ENCODE measurements at regions not wholly inside any gene's neighbourhood (a gene's known extent, or its start where the extent isn't known, plus 50 kb on each side); places are given as distances from the start of the nearest gene placed in this dataset.
A peak's percentile ranks its signal among the peaks of the same experiment; 100 is the strongest.

DNA sequence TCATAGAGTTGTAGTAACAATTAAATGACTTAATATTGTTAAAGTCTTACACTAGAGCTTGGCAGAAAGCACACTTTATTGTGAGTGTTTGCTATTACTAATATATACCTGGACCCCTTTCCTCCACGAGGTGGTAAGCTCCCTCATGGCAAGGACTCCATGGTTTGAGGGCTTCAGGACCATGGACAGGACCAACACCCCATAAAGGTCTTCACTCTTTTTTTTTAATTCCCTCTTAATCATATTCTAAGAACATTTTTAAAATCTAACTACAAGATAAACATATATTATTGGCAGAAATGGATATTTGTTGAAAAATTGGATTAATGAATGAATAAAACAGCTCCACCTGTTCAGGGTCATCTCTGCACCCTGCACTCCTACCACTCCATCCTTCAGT, 154.5 kb downstream of the CBLN1 start:
- no peak for DNase-seq (ENCODE audit: low read depth)

DNA sequence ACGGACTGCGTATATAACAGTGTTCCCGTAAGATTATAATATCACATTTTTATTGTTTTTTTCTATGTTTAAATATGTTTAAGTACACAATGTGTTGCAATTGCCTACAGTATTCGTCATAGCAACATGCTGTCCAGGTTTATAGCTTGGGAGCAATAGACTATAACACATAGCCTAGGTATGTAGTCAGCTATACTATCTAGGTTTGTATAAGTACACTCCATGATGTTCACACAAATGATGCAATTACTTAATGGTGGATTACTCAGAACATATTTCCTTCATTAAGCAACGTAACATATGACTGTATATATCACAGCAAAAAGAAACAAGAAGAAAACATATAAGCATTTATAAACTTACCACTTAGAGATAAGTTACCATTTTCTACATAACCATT, 160.0 kb downstream of the CBLN1 start:
- no peak for DNase-seq (ENCODE audit: low read depth)

DNA sequence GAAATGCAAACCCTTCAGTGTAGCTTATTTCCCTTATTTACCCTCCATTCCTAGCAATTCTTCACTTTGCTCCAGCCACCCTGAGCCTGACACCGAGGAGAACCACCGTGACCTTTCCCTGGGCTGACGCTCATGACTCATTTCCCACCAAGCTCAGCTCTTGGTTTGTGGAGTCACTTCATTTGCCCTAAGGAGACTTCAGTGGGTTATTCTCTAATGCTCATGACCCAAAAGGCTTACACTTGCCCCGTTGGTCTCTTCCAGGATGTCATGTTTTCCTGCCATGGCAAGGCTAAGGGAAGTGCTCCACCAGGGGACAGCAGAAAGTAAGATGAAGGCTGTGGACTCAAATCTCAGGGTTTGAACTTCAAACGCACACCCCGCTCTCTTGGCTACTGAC, 161.0 kb downstream of the CBLN1 start:
- no peak for DNase-seq (ENCODE audit: low read depth)

DNA sequence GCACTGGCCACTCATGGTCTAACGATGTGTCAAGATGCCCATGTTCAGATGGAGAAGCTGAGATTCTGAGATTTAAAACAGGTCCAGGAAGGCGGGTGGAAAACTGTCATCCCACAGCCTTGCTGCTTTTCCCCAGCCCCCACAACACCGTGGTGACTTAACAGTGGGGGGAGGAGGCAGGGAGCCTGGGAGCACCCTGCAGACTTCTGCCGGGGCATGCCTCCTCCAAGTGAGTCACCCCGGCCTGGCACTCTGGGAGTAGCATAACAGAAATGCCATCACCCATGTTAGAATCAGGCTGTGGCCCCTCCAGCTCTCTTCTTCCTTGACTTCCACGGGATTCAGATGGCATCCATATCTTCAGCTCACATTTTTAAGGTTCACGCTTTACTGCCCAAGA, 164.8 kb downstream of the CBLN1 start:
- no peak for DNase-seq (ENCODE audit: low read depth)

DNA sequence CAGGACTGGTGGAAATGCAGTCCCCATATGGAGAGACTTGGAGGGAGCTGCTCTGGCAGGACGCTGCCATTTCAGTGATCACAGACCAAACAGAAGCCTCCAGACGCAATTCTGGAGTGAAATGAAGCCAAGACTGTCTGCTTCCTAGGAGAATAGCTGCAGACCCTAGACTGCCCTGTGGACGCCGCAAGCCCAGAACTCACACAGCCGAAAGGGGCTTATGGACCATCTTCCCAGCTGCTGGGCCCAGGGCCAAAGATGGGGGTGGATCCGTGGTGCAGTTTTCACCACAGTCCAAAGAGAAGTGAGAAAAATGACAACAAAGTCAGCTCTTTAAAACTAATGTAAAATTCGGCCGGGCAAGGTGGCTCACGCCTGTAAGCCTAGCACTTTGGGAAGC, 165.7 kb downstream of the CBLN1 start:
- no peak for DNase-seq (ENCODE audit: low read depth)

DNA sequence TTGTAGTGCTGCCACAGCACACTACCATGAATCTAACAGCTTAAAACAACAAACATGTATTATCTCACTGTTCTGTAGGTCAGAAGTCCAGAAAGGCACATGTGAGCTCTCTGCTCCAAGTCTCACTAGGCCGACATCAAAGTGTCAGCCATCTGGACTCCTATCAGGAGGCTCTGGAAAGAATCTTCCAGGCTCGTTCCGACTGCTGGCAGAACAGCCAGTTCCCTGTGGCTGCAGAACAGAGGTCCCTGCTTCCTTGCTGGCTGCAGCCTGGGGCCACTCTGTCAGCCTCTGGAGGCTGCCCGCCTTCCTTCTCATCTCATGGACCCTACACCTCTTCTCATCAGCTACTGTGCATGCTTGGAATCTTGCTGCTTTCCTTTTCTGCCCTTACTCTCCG, 168.9 kb downstream of the CBLN1 start:
- no peak for DNase-seq (ENCODE audit: low read depth)

DNA sequence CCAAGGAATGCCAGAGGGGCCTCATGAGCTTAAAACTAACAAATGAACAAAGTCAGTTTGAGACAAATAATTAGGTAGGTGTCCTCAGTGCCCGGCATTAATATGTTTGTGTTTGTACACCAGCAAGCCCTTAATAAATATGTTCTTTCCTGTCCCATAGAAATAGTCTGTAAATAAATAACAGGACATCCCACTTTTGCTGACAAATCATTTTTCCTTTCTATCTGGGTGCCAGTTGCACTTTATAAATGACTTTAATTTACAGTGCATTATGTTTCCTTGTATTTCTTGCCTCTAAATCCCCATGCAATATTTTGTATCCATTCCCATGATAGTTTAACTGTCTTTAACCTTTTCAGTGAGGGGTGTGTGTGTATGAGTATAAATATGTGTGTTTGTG, 170.3 kb downstream of the CBLN1 start:
- no peak for DNase-seq (ENCODE audit: low read depth)

DNA sequence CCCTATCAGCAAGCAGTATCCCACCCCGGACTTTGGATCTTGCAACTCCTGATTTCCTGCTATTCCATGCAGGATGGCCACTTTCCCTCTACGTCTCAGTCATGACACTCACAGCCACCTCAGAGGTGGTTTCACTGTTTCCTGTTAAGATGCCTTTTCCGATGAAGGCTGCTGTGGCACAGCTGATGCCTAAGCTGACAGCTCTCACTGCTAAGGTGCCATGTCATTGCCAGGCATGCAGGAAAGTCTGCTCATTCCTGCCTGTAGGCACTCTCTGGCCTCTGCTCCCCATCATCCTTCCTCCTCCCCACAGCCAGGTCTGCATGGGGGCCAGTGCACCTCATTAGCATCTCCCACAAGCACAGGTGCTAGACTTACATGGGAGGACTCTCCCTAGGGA, 173.0 kb downstream of the CBLN1 start:
- no peak for DNase-seq (ENCODE audit: low read depth)

DNA sequence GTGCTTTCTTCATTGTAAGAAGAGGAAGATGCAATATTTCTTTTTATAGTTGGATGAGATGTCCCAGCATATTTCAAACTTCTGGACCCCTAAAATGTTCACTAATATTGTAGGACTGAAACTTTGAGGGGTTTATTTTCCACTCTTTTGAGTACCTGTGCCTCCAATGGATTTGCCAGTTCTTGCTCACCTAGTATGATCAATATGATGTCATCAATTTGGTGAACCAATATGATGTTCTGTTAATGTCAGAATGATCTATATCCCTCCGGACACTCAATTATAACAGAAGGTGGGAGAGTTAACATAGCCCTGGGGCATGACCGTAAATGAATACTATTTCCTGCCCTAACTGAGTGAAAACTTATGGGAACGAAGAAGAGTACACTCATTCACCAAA, 178.3 kb downstream of the CBLN1 start:
- no peak for DNase-seq (ENCODE audit: low read depth)

DNA sequence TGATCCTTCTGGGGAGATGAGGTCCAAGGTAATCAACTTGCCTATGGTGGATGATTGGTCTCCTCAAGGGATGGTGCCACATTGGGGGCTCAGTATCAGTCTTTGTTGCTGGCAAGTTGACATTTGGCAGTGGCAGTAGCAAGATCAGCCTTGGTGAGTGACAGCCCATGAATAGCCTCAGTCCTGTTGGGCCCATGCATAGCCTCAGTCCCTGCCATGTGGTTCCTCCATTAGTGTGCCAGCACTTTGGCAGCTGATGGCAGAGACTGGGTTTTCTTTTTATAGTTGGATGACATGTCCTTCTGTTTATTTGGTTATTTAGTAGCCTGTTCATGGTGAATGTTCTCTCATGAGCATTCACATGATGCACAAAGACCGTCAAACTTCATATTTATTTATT, 179.6 kb downstream of the CBLN1 start:
- DNase-seq (ENCODE audit: low read depth) = no peak

DNA sequence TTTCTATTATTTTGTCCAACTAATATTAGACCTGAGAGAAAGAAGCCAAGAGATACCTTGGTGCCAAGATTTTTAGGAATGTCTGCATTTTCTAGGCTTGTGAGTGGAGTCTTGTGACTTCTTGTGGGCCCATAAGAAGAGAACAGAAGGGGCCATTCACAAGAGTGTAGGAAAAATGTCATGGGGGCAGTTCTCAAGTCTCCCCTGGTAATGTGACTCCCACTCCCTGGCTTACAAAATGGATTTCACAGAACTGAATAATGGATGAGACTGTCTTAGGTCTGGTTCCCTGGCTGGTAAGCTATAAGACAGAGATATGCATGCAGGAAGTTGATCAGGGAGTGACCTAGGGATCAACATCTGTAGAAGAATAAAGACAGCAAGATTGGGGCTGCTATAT, 181.3 kb downstream of the CBLN1 start:
- DNase-seq (ENCODE audit: low read depth) = no peak

DNA sequence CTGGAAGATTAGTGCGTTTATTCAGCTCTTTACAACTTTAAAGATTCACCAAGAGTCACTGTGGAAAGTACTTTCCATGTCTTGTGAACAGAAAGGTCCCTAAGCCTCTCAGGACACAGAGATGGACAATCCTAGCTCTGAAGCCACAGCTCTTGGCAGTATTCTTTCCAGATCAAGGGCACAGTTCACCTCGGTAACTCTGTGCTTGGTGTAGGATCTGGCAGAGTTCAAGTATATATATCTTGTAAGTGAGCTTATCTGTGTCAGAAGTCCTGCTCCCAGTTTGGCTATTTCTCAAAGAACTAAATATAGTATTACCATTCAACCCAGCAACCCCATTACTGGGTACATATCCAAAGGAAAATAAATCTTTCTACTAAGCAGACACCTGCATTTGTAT, 183.7 kb downstream of the CBLN1 start:
- DNase-seq (ENCODE audit: low read depth) = no peak

DNA sequence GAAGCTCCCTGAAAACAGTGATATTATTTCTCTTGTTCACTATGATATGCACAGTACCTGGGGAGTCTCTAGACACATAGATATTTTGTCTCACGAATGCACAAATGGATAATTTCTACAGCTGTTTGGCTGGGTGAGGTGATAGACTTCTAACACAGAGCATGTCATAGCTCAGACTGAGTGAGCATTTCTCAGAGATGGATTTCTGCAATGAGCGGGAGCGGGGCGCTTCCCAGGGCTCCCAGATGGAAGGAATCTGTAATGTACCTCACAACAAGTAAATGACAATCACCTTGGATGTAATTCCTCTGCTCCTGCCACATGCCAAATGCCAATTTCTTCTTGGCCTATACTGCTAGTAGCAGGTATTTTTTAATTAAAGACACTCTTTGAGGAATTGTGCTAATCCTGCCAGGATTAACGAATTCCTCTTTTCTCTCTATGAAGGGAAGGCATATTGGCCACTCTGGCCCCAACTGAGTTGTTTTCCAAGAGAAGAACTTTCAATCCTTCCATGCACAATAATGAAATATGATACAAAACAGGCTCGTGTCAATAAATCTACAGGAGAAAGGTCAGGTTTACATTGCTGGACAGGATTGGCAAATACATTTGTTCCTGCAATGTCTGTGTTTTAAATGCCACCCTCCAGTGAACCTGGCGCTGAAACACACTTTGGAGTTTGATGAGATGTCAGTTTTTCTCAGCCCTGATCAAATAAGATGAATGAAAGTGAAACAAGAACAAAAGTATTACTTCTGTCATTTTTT, 185.3 kb downstream of the CBLN1 start:
- no peak for DNase-seq (ENCODE audit: low read depth)

DNA sequence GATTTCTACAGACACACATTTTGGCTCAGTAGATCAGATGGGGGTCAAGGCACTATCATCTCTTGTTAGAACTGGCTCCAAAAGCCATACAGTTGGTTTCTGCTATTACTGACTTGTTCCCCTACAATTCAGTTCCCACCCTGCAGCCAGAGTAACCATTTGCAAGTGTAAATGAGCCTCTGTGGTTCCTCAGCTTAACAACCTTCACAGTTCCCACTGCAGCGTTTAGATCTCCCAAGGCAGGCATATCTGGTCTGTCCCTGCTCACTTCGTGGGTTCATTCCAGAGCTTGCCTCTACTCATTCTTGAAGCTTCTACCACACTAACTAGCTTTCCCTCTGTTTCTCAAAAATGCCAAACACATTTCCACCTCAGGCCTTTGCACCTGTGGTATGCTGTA, 186.1 kb downstream of the CBLN1 start:
- no peak for DNase-seq (ENCODE audit: low read depth)

DNA sequence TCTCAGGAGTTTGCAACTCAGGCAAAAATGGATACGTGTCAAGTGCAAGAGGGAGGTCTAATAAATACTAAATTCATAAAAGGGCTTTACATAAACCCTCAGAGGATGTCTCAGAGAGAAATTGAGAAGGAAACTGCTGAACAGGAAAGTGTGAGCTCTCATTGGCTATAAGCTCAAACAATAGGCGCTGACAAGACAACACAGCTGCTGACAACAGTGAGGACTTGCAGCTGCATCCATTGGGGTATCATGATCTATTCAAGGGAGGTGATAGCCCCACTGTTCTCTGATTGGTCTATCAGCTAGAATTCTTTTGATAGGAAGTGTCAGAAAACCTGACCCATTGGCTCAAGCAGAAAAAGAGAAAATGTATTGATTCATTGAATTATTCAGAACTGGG, 187.2 kb downstream of the CBLN1 start:
- DNase-seq (ENCODE audit: low read depth) = no peak

DNA sequence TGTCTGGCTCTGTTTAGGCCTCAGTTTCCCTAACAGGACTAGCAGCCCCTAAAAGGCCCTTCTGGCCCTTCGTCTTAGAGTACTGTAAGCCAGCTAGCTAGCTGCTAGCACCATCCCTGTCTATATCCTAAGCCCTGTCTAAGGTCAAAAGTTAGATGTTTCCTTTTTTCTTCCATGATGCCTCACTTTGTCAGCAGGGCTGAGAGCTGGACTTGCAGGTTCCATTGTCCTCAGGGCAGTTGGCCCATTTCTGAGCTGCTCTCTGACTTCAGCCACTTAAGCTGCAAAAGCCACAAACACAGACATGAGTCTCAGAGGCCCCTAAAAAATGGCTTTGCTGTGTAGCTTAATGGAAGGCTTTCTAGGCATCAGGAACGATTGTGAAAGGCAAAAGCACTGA, 187.7 kb downstream of the CBLN1 start:
- DNase-seq (ENCODE audit: low read depth) = no peak

DNA sequence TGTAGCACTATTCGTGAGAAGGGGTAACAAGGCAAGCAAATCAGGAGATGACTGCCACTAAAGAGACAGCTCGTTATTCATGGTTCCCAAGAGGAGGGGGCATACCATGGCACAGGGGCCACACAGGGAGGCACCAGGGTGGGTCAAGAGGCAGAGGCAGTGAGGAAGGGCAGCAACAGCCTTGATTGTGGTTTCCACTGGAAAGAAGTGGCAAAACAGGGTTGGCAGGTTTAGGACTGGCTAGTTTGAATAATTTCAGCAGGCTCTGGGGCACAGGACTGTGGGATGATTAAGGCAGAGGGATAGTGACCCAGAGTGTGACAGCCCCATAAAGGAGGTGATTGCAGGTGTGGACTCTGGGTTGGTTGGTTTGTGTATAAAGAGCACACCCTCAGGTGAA, 188.9 kb downstream of the CBLN1 start:
- no peak for DNase-seq (ENCODE audit: low read depth)

DNA sequence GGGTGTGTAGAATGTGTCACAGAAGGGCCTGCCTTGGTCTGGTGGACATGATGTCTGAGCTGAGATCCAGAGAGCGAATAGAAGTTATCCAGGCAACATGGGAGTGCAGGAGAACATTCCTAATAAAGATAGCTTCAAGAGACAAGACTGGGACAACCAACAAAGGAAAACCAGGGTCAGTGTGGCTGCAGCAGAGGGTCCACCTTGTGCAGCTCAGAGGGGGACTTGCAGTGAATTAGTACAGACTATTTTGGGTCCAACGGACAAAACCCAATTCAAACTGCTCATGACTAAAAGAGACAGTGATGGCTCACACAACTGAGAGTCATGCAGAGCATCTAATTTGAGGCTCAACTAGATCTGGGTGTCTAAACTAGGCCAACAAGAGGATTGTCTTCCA, 192.1 kb downstream of the CBLN1 start:
- DNase-seq (ENCODE audit: low read depth) = no peak

DNA sequence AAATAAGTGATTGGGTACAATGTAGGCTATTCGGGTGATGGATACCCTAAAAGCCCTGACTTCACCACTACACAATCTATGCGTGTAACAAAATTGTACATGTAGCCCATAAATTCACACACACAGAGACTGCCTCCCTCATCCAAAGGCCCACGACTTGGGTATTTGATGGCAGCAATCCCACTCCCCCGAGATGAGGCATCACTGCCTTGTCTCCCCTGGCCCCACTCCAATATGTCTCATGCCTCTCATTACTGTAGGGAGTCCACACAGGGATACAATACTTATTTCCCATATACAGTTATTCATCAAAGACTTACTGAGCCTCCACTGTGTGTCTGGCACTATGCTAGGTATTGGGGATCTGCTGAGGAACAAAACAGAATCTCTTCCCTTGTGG, 192.6 kb downstream of the CBLN1 start:
- DNase-seq (ENCODE audit: low read depth) = no peak

DNA sequence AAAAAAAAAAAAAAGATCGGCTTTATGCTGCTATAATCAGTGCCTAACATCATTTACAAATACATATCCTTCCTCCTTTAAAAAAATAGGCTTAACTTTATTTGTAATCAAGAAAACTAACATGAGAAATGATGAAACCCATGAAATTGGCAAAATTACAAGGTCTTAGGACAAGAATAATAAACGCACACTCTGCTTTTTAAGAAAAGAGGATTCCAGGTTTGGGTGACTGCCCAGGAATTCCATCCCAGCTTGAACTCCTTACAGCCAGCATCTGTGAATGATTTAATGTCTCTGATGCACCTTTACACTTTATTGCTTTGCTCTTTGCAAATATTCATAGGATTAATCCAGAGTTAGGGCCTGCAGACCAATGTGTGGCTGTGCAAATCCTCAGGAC, 196.0 kb downstream of the CBLN1 start:
- DNase-seq (ENCODE audit: low read depth) = peak; percentile 25

DNA sequence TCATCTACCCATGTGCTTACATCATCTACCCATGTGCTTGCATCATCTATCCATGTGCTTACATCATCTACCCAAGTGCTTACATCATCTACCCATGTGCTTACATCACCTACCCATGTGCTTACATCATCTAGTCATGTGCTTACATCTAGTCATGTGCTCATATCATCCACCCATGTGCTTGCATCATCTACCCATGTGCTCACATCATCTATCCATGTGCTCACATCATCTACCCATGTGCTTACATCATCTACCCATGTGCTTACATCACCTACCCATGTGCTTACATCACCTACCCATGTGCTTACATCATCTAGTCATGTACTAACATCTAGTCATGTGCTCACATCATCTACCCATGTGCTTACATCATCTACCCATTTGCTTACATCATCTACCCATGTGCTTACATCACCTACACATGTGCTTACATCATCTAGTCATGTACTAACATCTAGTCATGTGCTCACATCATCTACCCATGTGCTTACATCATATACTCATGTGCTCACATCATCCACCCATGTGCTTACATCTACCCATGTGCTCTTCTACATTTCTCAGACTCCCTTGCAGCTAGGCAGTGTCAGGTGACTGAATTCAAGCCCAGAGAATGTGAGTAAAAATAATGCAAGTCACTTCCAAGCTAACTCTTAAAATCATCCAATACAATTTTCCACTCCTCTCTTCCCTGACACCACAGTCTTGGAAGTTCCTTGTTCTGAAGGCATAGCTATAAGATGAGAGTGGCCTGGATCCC, 196.8 kb downstream of the CBLN1 start:
- DNase-seq (ENCODE audit: low read depth) = no peak

DNA sequence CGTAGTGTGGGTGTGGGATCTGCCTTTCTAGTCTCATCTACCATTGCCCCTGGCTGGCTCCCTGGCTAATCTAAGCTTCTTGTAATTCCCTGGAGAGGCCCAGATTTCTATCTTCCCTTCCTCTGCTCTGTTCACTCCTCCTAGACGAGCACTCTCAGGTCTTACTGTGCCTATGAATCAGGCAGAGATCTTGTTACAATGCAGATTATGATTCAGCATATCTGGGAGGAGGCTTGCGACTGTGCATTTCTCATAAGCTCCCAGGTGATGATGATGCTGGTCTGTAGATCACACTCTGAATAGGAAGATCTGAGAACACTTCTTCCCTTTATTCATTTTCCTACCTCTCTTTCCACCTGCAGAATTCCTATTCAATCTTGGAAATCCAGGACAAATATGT, 200.1 kb downstream of the CBLN1 start:
- DNase-seq (ENCODE audit: low read depth) = no peak

DNA sequence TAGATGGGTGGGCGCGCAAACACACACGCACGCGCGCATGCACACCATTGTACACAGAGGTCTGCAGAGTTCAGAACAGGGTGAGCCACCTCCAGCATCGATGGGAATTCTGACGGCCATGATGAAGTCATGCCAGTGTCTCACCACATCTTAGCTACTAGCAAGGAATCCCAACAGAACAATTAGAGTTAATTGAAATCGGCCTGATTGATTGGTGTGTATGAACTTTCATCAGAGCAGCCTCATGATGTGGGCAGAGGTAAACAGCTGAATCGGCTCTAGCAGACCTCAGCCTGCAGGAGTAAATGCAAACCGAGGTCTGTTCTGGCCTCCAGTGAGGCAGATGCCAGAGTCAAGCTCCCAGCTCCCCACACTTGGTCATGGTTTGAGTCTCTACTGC, 200.6 kb downstream of the CBLN1 start:
- DNase-seq (ENCODE audit: low read depth) = no peak

DNA sequence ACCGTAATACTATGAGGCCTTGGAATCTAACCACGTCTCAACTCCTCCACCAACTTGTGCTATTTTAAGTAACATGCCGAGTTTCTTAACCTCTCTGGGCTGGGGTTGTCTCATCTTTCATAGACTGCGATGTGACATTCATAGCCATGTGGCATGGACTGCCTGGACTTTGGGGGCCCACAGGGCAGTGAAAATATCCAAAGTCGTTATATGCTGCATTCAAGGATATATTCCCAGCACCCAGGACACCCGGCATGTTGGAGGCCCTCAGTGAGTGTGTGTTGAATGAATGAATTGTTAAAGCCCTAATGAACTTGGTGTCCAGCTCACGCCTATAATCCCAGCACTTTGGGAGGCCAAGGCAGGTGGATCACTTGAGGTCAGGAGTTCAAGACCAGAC, 203.1 kb downstream of the CBLN1 start:
- no peak for DNase-seq (ENCODE audit: low read depth)

All from forelimb muscle (tissue), 1 donor.